Neuron (in vitro differentiated cells): ENCODE measurements at regions not wholly inside any gene's neighbourhood (a gene's known extent, or its start where the extent isn't known, plus 50 kb on each side); places are given as distances from the start of the nearest gene placed in this dataset.

Experiments used
- H2AFZ ChIP-seq: one replicate; pipeline ENCODE4 v1.6.1; 2013; ENCODE audit warnings: low read depth, mild to moderate bottlenecking, inconsistent platforms, low read length, moderate library complexity
- H3K27me3 ChIP-seq: one replicate; pipeline ENCODE4 v1.6.1; 2013; ENCODE audit warnings: low read length; ENCODE audit not compliant: insufficient read depth
- H3K36me3 ChIP-seq: one replicate; pipeline ENCODE4 v1.6.1; 2013; ENCODE audit warnings: low read length; ENCODE audit not compliant: insufficient read depth
- H3K4me1 ChIP-seq: one replicate; pipeline ENCODE4 v1.6.1; 2013; ENCODE audit warnings: low read length; ENCODE audit not compliant: insufficient read depth
- H3K4me3 ChIP-seq: 2 replicates; pipeline ENCODE4 v1.5.1; 2013; ENCODE audit warnings: mild to moderate bottlenecking, low read length, moderate library complexity
- H3K9me3 ChIP-seq: one replicate; pipeline ENCODE4 v1.6.1; 2013; ENCODE audit warnings: low read length

- H3K9me3 ChIP-seq: peaks cover 3% of the 10 kb centered on the region
- H2AFZ ChIP-seq: no peak overlapping the region
- H3K4me1 ChIP-seq: no peaks in the 10 kb centered on the region
- no peaks in the 10 kb centered on the region for H3K36me3 ChIP-seq
- H3K4me3 ChIP-seq: no peak overlapping the region
- no peaks in the 10 kb centered on the region for H3K27me3 ChIP-seq
These were observed 154.1 kb downstream of the NUP210 start for GRCh38 chr3:13266005-13266404.

GRCh38 chr3:13265507-13265906 lies 154.6 kb downstream of the NUP210 start:
- H3K36me3 ChIP-seq: no peaks in the 10 kb centered on the region

DNA sequence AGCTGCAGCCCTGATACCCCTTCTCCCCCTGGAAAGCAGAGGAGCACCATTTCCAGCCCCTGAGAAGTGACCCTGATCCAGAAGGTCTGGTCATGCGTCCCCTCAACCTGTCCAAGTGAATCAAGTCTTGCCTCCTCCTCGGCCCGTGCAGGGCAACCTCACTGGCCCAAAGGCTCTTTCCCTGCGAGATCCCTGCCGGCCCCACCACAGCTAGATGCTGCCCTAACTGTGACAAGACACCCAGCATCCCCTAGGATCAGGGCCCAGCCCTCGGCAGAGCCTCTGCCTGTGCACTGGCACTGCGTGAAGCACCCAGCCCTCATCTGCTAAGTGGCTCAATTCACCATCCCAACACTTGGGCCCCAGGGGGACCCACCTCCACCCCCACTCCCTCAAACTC lies 155.1 kb downstream of the NUP210 start:
- Histone ChIP-seq H3K4me3 (no peak overlapping the region), H3K27me3 (no peaks in the 10 kb centered on the region), H3K4me1 (no peaks in the 10 kb centered on the region), H3K9me3 (peaks cover 3% of the 10 kb centered on the region), H2AFZ (no peak overlapping the region), H3K36me3 (no peaks in the 10 kb centered on the region)

More at GRCh38 chr3:13265507-13265906, 154.6 kb downstream of the NUP210 start:
- Histone ChIP-seq H3K4me3 (no peak overlapping the region), H3K9me3 (peaks cover 3% of the 10 kb centered on the region), H2AFZ (no peak overlapping the region), H3K27me3 (no peaks in the 10 kb centered on the region), H3K4me1 (no peaks in the 10 kb centered on the region)

- Histone ChIP-seq H3K4me3 (no peak overlapping the region), H3K4me1 (no peaks in the 10 kb centered on the region), H3K9me3 (peaks cover 3% of the 10 kb centered on the region), H2AFZ (no peak overlapping the region), H3K27me3 (no peaks in the 10 kb centered on the region), H3K36me3 (no peaks in the 10 kb centered on the region)
These were observed 155.7 kb downstream of the NUP210 start for GRCh38 chr3:13264468-13264795.

DNA sequence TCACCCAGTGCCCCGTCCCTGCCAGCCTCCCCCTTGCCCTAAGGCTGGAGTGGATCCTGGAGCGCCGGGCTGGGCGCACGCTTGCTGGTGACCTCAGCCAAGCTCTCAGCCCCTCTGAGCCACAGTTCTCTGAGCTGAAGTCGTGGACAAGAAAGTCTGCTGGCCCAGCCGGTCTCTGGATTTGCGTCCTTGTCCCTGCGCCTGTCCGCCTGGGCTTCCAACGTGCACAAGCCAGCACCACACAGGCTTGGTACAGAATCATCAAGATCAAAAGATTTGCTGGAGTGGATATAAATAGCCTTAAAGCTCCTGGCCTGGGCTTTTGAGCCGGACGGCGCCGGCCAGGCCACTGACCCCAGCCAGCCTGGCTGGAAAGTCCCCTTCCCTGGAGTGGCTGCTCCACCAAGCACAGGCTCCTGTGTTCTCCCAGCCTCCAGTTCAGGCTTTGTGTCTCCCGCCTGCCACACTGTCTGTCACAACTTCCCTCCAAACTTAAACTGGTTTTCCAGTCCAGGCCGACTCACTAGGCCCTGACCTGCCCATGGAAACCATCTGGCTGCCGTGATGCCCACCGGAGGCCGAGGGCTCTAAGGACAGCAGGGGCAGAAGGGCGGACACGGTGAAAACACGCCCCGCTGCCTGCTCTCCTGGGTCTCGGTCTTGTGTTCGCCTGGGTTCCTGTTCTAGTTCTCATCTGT lies 156.2 kb downstream of the NUP210 start:
- peaks cover 3% of the 10 kb centered on the region for H3K9me3 ChIP-seq
- no peak overlapping the region for H3K4me3 ChIP-seq
- H3K27me3 ChIP-seq: no peaks in the 10 kb centered on the region

GRCh38 chr3:13262493-13263211 lies 157.5 kb downstream of the NUP210 start:
- no peaks in the 10 kb centered on the region for H3K27me3 ChIP-seq
- no peak overlapping the region for H2AFZ ChIP-seq
- no peak overlapping the region for H3K4me3 ChIP-seq
- H3K36me3 ChIP-seq: no peaks in the 10 kb centered on the region
- H3K9me3 ChIP-seq: no peaks in the 10 kb centered on the region
- no peaks in the 10 kb centered on the region for H3K4me1 ChIP-seq

More for the DNA sequence above, 156.2 kb downstream of the NUP210 start:
- H2AFZ ChIP-seq: no peak overlapping the region
- no peaks in the 10 kb centered on the region for H3K36me3 ChIP-seq
- H3K4me1 ChIP-seq: no peaks in the 10 kb centered on the region

GRCh38 chr3:13261892-13262291 lies 158.2 kb downstream of the NUP210 start:
- H3K9me3 ChIP-seq: no peaks in the 10 kb centered on the region
- H3K27me3 ChIP-seq: no peaks in the 10 kb centered on the region
- no peak overlapping the region for H3K4me3 ChIP-seq

DNA sequence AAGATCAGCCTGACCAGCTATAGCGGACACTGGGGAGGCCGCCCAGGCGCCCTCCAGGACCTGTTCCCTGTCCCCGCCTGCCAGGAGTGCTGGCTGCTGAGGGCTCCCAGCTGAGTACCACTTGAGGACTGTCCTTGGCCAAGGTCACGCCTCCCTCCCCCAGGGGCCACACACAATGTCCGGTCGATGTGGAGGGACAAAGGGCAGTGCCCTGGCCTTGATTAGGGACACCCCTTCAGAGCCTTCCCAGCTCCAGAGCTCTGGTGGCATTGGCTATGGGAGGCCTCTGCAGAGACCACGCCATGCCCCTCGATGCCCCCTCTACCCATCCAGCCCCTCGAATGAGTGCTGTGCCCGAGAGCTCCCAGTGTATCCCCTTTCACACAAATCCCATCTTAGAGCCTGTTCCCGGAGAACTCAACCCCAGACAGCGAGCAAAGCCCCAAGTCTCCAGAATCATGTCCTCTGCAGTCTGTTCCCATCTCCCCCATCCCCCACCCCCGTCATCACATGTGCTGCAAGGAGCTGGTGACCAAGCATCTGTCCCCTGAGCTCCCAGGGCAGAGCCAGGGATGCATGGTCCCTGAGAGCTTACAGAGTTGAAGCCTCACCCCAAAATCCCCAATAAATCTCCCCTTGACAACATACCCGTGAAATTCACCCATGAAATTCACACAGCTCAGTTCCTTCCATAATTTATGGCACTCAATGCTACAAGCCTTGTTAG lies 158.9 kb downstream of the NUP210 start:
- Histone ChIP-seq H3K4me3 (no peak overlapping the region), H3K9me3 (no peaks in the 10 kb centered on the region), H3K36me3 (no peaks in the 10 kb centered on the region), H2AFZ (no peak overlapping the region), H3K27me3 (no peaks in the 10 kb centered on the region), H3K4me1 (no peaks in the 10 kb centered on the region)

More at GRCh38 chr3:13261892-13262291, 158.2 kb downstream of the NUP210 start:
- no peak overlapping the region for H2AFZ ChIP-seq
- no peaks in the 10 kb centered on the region for H3K36me3 ChIP-seq
- no peaks in the 10 kb centered on the region for H3K4me1 ChIP-seq

DNA sequence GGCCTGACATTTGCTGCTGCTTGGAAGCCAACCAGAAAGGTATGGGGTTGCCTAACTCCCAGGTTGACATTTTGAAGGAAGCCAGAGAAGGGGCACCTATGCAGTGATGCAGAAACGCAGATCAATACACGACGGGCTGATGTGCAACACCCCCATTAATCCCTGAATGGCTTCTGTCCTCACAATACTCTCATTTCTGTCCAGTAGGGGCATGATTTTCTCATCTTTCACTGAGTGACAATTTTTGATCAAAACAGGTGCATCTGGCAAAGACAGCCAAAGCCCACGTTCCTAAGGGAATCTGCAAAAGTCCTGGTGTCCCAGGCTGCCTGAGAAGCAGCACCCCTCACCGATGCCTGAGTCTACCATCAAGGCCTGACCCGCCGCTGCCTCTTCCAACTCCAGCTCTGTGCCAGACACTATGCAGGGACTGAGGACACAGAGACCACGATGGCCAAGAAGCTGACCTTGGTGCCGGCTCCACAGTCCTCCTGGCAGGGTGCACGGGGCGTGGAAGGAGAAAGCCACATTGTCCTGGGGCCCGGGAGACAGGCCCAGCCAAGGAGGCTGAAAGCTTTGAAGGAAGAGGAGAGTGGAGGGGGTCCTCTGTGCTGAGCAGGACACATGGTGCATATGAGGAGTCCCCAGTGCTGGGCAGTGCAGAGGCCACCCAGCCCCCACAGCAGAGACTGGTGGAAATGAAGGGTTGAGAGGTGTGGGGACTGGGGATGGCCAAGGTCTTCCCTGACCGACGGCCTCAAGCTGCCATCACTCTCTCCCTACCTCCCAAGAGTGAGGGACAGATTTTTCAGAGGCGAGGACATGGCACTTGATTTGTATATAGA lies 159.6 kb downstream of the NUP210 start:
- no peak overlapping the region for H3K4me3 ChIP-seq
- H3K4me1 ChIP-seq: no peaks in the 10 kb centered on the region
- H3K27me3 ChIP-seq: no peaks in the 10 kb centered on the region
- no peaks in the 10 kb centered on the region for H3K9me3 ChIP-seq
- H2AFZ ChIP-seq: no peak overlapping the region
- H3K36me3 ChIP-seq: no peaks in the 10 kb centered on the region

- Histone ChIP-seq H3K27me3 (no peaks in the 10 kb centered on the region), H2AFZ (no peak overlapping the region), H3K36me3 (no peaks in the 10 kb centered on the region), H3K4me3 (no peak overlapping the region), H3K9me3 (no peaks in the 10 kb centered on the region), H3K4me1 (no peaks in the 10 kb centered on the region)
These were observed 160.3 kb downstream of the NUP210 start for GRCh38 chr3:13259831-13260230.

DNA sequence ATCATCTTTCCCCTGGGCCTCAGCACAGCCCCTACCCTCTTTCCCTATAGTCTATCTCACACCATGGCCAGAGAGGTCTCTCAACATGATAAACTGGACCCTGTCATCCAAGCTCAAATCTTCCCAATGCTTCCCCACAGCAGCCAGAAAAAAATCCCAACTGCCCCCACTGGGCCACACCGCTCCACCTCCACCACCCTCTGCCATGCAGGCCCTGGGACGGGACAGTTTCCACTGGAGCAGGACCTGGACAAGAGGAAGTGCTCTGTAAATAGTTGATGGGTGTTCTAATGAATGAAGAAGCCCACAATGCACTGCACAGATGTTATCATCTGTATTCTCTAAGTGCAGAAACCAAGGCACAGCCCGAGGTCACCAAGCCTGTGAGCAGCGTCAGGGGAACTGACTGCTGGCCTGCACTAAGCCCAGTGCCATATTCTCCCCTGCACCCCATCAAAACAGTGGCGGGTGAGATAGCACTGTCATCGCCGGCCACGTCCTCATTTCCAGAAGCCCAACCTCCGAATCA lies 161.1 kb downstream of the NUP210 start:
- Histone ChIP-seq H3K36me3 (no peaks in the 10 kb centered on the region), H2AFZ (no peak overlapping the region), H3K9me3 (no peaks in the 10 kb centered on the region), H3K4me3 (no peak overlapping the region), H3K4me1 (no peaks in the 10 kb centered on the region), H3K27me3 (no peaks in the 10 kb centered on the region)

- Histone ChIP-seq H3K27me3 (no peaks in the 10 kb centered on the region), H3K36me3 (no peaks in the 10 kb centered on the region), H3K4me1 (no peaks in the 10 kb centered on the region), H3K9me3 (no peaks in the 10 kb centered on the region), H2AFZ (no peak overlapping the region), H3K4me3 (no peak overlapping the region)
These were observed 161.8 kb downstream of the NUP210 start for GRCh38 chr3:13258280-13258679.
